ENCODE measurements at regions not wholly inside any gene's neighbourhood (a gene's known extent, or its start where the extent isn't known, plus 50 kb on each side); places are given as distances from the start of the nearest gene placed in this dataset.

GRCh38 chr1:201602413-201603265 lies 63.7 kb downstream of the NAV1 start:
- peaks cover 18% of the 10 kb centered on the region for H3K27me3 Mint-ChIP-seq
- DNase-seq (ENCODE audit: low spot score in 2 of 2) (no peak), ATAC-seq (replicated peaks; ENCODE audit: extremely low read depth, poor library complexity, severe bottlenecking) (no peak)
- H3K9me3 Mint-ChIP-seq, result no peaks in the 10 kb centered on the region
- peaks cover 4% of the 10 kb centered on the region for H3K4me1 Mint-ChIP-seq
- no peaks in the 10 kb centered on the region for H3K36me3 Mint-ChIP-seq (ENCODE audit: insufficient read depth)
- no peak overlapping the region for H3K27ac Mint-ChIP-seq (ENCODE audit: low read depth)
- no peak overlapping the region for H3K4me3 Mint-ChIP-seq

GRCh38 chr1:201603613-201604232 lies 64.8 kb downstream of the NAV1 start:
- no peak for DNase-seq (ENCODE audit: low spot score in 2 of 2)
- H3K9me3 Mint-ChIP-seq, result no peaks in the 10 kb centered on the region
- peaks cover 9% of the 10 kb centered on the region for H3K27me3 Mint-ChIP-seq
- no peak for ATAC-seq (replicated peaks; ENCODE audit: extremely low read depth, poor library complexity, severe bottlenecking)
- no peak overlapping the region for H3K4me3 Mint-ChIP-seq
- H3K27ac Mint-ChIP-seq (ENCODE audit: low read depth), result no peak overlapping the region
- no peaks in the 10 kb centered on the region for H3K36me3 Mint-ChIP-seq (ENCODE audit: insufficient read depth)
- H3K4me1 Mint-ChIP-seq, result peaks cover 4% of the 10 kb centered on the region

DNA sequence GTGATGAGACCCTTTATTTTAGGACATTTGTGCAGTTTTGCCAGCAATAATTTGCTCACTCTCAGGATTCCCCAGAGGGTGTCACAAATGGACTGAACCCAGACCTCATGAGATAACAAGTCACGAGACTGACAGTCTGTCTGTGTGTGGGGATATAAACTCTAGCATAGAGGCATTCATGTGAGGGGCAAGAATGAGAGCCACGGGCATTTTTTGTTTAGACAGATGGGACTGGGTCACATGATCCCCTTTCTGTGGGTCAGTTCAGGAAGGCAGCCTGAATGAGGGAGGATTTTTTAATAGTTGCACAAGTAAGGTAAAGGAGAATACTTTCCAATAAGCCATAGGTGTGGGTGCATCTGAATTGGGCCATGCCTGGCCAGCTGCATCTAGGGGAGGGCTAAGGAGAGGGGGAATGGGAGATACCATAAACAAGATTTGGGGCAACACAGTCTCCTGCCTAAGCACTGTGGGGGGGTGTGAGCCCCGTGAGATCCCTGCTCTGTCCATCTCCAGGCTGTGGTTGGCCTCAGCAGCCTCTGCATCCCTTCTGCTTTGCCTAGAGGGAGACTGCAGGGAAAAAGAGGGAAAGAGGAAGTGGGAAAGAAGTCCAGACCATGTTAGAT lies 66.6 kb downstream of the NAV1 start:
- ATAC-seq (replicated peaks; ENCODE audit: extremely low read depth, poor library complexity, severe bottlenecking), result no peak
- no peak for DNase-seq (ENCODE audit: low spot score in 2 of 2)
- Mint-ChIP-seq H3K36me3 (ENCODE audit: insufficient read depth) (no peaks in the 10 kb centered on the region), H3K4me1 (no peaks in the 10 kb centered on the region), H3K27me3 (peaks cover 11% of the 10 kb centered on the region), H3K4me3 (no peak overlapping the region), H3K9me3 (no peaks in the 10 kb centered on the region), H3K27ac (ENCODE audit: low read depth) (no peak overlapping the region)

DNA sequence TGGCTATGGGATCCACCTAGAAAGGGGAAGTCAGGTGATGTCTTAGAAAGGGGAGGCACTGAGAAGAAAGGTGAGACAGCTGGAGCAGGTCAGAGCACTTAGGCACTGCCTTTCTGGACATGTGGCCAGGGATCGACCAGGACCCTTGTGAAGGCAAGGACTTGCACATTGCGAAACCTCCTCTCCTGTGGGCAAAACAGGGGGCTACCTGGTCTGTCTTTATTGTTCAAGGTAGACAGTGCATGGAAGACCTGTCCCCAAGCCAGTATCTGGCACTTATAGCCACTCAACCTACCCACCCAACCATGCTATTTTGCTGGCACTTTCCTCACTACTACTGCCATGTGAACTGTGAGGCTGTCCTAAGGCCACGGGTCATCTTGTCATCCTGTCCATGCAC lies 67.2 kb downstream of the NAV1 start:
- Mint-ChIP-seq H3K4me1 (no peaks in the 10 kb centered on the region), H3K9me3 (no peaks in the 10 kb centered on the region), H3K27ac (ENCODE audit: low read depth) (no peak overlapping the region), H3K36me3 (ENCODE audit: insufficient read depth) (no peaks in the 10 kb centered on the region), H3K4me3 (no peak overlapping the region), H3K27me3 (peaks cover 10% of the 10 kb centered on the region)
- ATAC-seq (replicated peaks; ENCODE audit: extremely low read depth, poor library complexity, severe bottlenecking), result no peak
- DNase-seq (ENCODE audit: low spot score in 2 of 2), result no peak

DNA sequence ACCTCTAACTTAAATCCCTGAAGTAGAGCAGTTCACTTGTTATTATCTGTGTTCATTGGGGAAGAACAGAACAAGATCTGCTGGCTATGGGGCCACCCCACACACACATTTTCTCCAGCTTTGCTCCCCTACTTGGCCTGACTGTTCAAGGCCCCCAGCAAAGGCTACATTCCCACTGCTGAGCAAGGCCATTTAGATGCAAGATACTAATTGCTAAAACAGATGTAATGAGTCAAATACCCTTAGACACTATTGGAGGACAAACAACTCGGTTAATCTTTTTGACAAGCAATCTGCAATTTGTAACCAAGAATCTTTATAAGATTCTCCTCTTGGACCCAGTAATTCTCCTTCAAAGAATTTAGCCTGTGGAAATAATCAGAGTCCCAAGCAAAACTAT lies 67.7 kb downstream of the NAV1 start:
- Mint-ChIP-seq H3K27ac (ENCODE audit: low read depth) (no peak overlapping the region), H3K4me1 (no peaks in the 10 kb centered on the region), H3K4me3 (no peak overlapping the region), H3K9me3 (no peaks in the 10 kb centered on the region), H3K27me3 (peaks cover 10% of the 10 kb centered on the region), H3K36me3 (ENCODE audit: insufficient read depth) (no peaks in the 10 kb centered on the region)
- no peak for ATAC-seq (replicated peaks; ENCODE audit: extremely low read depth, poor library complexity, severe bottlenecking)
- DNase-seq (ENCODE audit: low spot score in 2 of 2), result no peak

- DNase-seq (ENCODE audit: low spot score in 2 of 2), result no peak
These were observed 69.9 kb downstream of the NAV1 start for GRCh38 chr1:201608635-201609395.

DNA sequence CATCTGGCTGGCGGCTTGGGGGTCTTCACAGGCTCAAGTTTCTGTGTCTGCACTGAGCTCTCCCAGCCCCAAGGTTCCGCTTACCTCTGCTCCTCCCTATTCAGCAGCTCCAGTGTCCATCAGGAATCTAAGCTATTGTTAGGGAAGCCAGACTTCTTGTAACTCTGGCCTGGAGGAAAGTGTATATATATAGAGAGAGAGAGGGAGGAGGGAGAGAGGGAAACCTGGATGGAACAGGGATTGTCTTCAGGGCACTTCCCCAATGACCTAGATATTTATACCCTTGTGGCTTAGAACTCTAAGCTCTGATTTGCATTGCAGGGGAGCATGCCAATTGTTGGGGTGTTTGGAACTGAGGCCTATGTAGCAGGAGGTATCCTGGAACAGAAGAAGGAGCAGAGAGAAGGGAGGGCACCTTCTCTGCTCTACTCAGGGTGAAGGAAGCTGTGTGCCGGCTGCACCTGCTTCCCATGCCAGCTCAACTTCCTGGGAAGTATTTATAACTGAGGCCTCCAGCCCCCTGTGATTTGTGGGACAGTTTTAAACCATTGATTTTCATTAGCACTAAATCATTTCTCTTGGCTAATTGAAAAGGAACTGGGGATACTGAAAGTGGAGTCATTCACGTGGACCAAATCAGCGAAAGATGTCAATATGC lies 70.9 kb downstream of the NAV1 start:
- no peak overlapping the region for H3K4me3 Mint-ChIP-seq
- no peaks in the 10 kb centered on the region for H3K36me3 Mint-ChIP-seq (ENCODE audit: insufficient read depth)
- peaks cover 10% of the 10 kb centered on the region for H3K27me3 Mint-ChIP-seq
- no peak for DNase-seq (ENCODE audit: low spot score in 2 of 2)
- no peaks in the 10 kb centered on the region for H3K4me1 Mint-ChIP-seq
- H3K27ac Mint-ChIP-seq (ENCODE audit: low read depth), result no peak overlapping the region
- ATAC-seq (replicated peaks; ENCODE audit: extremely low read depth, poor library complexity, severe bottlenecking), result no peak
- H3K9me3 Mint-ChIP-seq, result no peaks in the 10 kb centered on the region

More at GRCh38 chr1:201608635-201609395, 69.9 kb downstream of the NAV1 start:
- no peaks in the 10 kb centered on the region for H3K4me1 Mint-ChIP-seq
- H3K27ac Mint-ChIP-seq (ENCODE audit: low read depth), result no peak overlapping the region
- no peaks in the 10 kb centered on the region for H3K9me3 Mint-ChIP-seq
- H3K4me3 Mint-ChIP-seq, result no peak overlapping the region
- H3K27me3 Mint-ChIP-seq, result peaks cover 10% of the 10 kb centered on the region
- no peak for ATAC-seq (replicated peaks; ENCODE audit: extremely low read depth, poor library complexity, severe bottlenecking)
- no peaks in the 10 kb centered on the region for H3K36me3 Mint-ChIP-seq (ENCODE audit: insufficient read depth)

DNA sequence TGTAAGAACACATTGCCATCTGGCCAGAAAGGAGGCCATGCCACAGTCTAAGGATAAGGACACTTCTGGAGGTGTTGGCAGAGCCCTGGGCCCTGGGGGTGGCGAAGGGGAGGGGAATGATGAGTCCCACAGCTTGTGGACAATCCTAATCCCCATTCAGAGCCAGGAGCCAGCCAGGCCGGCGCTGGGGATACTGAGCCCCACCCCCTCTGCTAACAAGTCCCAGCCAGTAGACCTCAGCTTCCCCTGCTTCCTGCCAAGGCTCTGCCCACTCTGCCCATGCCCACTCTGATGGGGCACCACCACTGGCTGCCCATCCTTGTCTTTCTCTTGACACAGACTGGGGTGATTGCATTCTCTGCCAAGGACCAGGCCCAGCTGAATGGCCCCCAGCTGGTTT lies 71.9 kb downstream of the NAV1 start:
- ATAC-seq (replicated peaks; ENCODE audit: extremely low read depth, poor library complexity, severe bottlenecking) (no peak), DNase-seq (ENCODE audit: low spot score in 2 of 2) (no peak)
- H3K4me3 Mint-ChIP-seq, result no peak overlapping the region
- H3K36me3 Mint-ChIP-seq (ENCODE audit: insufficient read depth), result no peaks in the 10 kb centered on the region
- H3K4me1 Mint-ChIP-seq, result no peaks in the 10 kb centered on the region
- peaks cover 10% of the 10 kb centered on the region for H3K27me3 Mint-ChIP-seq
- H3K9me3 Mint-ChIP-seq, result no peaks in the 10 kb centered on the region
- H3K27ac Mint-ChIP-seq (ENCODE audit: low read depth), result no peak overlapping the region

GRCh38 chr1:201612645-201613044 lies 73.7 kb downstream of the NAV1 start:
- H3K9me3 Mint-ChIP-seq, result no peaks in the 10 kb centered on the region
- H3K27ac Mint-ChIP-seq (ENCODE audit: low read depth), result no peak overlapping the region
- no peaks in the 10 kb centered on the region for H3K4me1 Mint-ChIP-seq
- no peaks in the 10 kb centered on the region for H3K36me3 Mint-ChIP-seq (ENCODE audit: insufficient read depth)
- no peak for DNase-seq (ENCODE audit: low spot score in 2 of 2)
- H3K27me3 Mint-ChIP-seq, result peaks cover 10% of the 10 kb centered on the region
- no peak for ATAC-seq (replicated peaks; ENCODE audit: extremely low read depth, poor library complexity, severe bottlenecking)
- H3K4me3 Mint-ChIP-seq, result no peak overlapping the region

DNA sequence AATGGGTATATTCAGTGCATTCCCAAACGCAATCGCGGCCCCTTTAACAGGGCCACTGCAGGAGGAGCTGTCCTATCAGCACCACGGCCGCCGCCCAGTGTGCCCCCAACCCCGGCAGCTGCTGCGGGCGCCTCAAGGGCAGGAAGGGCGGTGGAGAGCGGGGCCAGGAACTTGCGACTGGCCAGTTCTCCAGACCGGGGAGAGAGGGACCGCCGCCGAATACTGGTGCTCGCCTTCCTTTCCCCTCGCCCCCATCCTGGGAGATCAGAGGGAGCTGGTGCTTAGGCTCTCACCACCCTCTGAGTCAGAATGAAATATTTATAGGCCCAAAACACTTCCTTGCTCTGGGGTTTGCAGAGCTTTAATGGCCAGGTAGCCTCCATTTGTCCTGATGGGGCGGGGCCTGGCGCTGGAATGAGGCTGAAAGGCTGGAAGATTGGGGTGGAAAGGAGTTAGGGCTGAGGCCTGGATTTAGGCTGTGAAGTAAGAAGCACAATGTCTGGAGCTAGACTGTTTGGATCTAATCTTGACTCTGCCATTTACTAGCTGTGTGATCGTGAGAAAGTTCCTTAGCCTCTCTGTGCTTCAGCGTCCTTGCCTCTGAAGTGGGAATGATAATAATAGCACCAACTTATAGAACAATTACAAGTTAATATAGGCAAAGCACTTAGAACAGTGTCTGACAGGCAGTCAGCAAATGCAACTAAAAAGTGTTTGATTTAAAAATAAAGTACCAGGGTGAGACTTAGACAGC lies 75.5 kb downstream of the NAV1 start:
- Mint-ChIP-seq H3K4me3 (no peak overlapping the region), H3K27ac (ENCODE audit: low read depth) (no peak overlapping the region), H3K9me3 (no peaks in the 10 kb centered on the region), H3K4me1 (no peaks in the 10 kb centered on the region), H3K27me3 (peaks cover 12% of the 10 kb centered on the region), H3K36me3 (ENCODE audit: insufficient read depth) (no peaks in the 10 kb centered on the region)
- DNase-seq (ENCODE audit: low spot score in 2 of 2) (no peak), ATAC-seq (replicated peaks; ENCODE audit: extremely low read depth, poor library complexity, severe bottlenecking) (no peak)

DNA sequence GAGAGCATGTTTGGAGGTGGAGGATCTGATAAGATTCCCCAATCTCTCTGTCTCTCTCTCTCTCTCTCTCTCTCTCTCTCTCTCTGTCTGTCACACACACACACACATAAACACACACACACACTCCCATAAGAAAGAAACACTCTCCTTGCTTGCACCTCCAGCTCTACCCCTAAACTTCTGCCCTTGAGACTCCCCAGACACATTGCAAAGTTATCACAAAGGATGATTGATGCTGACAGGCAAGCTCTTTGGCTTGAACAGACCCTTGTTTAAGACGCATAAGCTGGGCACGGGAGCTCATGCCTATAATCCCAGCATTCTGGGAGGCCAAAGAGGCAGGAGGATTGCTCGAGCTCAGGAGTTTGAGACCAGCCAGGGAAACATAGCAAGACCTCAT lies 78.2 kb downstream of the NAV1 start:
- Mint-ChIP-seq H3K9me3 (no peaks in the 10 kb centered on the region), H3K27me3 (peaks cover 11% of the 10 kb centered on the region), H3K4me3 (no peak overlapping the region), H3K27ac (ENCODE audit: low read depth) (no peak overlapping the region), H3K4me1 (no peaks in the 10 kb centered on the region), H3K36me3 (ENCODE audit: insufficient read depth) (no peaks in the 10 kb centered on the region)
- no peak for ATAC-seq (replicated peaks; ENCODE audit: extremely low read depth, poor library complexity, severe bottlenecking)
- no peak for DNase-seq (ENCODE audit: low spot score in 2 of 2)

Data from central memory CD8-positive, alpha-beta T cell (primary cell).